Panc1 (cell line): ENCODE measurements at regions not wholly inside any gene's neighbourhood (a gene's known extent, or its start where the extent isn't known, plus 50 kb on each side); places are given as distances from the start of the nearest gene placed in this dataset.

Experiments used
- ATAC-seq: fragments of 200-7000 bp; cut with Tn5 transposase; 2 replicates; pipeline ENCODE4 v1.9.1; 2020; ENCODE audit warnings: mild to moderate bottlenecking, moderate library complexity
- BruUV-seq: library from RNA; stranded (reverse); fragments of 400-500 nt; replicated peaks from 2 replicates; lab custom pipeline; 2021; lab: Mats Ljungman, UMichigan
- CTCF ChIA-PET: fragments of 300-600 bp; sonication (Branson Sonifier 250); formaldehyde crosslinking; loops from one replicate; lab custom pipeline; 2022; ENCODE audit warnings: antibody characterized with exemption; lab: Charles Lee
- POLR2A ChIA-PET: fragments of 300-600 bp; sonication (Branson Sonifier 250); formaldehyde crosslinking; loops from one replicate; lab custom pipeline; 2022; ENCODE audit warnings: antibody characterized with exemption; lab: Charles Lee
- DNase-seq: peaks from one replicate; pipeline ENCODE4 v3.0.0-alpha.2; 2010; ENCODE audit warnings: low read depth, low spot score
- H3K27ac ChIP-seq: 2 replicates; pipeline ENCODE4 v1.5.1; 2011; ENCODE audit warnings: mild to moderate bottlenecking, low read length, inconsistent platforms
- H3K27me3 ChIP-seq: fragments of 200-500 bp; sonication (Bioruptor generic); 2 replicates; pipeline ENCODE4 v1.6.0; 2014; ENCODE audit warnings: low read length, inconsistent platforms; ENCODE audit not compliant: control insufficient read depth, insufficient read depth
- H3K36me3 ChIP-seq: fragments of 200-500 bp; sonication (Bioruptor generic); 2 replicates; pipeline ENCODE4 v1.5.1; 2014; ENCODE audit warnings: inconsistent platforms, mild to moderate bottlenecking, low read length, moderate library complexity; ENCODE audit not compliant: control insufficient read depth, insufficient read depth
- H3K4me1 ChIP-seq: 2 replicates; pipeline ENCODE4 v1.5.1; 2011; ENCODE audit warnings: inconsistent platforms, mild to moderate bottlenecking, low read length, moderate library complexity; ENCODE audit not compliant: control insufficient read depth, insufficient read depth
- H3K4me3 ChIP-seq, 2 experiments: 2 replicates each; pipeline ENCODE4 v1.5.1; 2011 to 2012; ENCODE audit warnings: low read depth in 2 of 2, low read length in 2 of 2, mild to moderate bottlenecking in 2 of 2, inconsistent platforms in 1 of 2, moderate library complexity in 1 of 2
- H3K9me3 ChIP-seq: fragments of 200-500 bp; sonication (Bioruptor generic); 2 replicates; pipeline ENCODE4 v1.5.1; 2014; ENCODE audit warnings: low read depth, mild to moderate bottlenecking, inconsistent platforms, low read length, moderate library complexity; ENCODE audit not compliant: control insufficient read depth, insufficient read depth
- CTCF ChIP-seq: fragments of 450-650 bp; IDR thresholded peaks from 2 replicates; pipeline ENCODE4 v1.5.1; 2017; ENCODE audit warnings: mild to moderate bottlenecking
- POLR2AphosphoS5 ChIP-seq: IDR thresholded peaks from 2 replicates; pipeline ENCODE4 v1.6.1; 2012; ENCODE audit warnings: mild to moderate bottlenecking, low read depth, low read length, moderate library complexity
- REST ChIP-seq, 2 experiments: IDR thresholded peaks; 2 replicates each; pipeline ENCODE4 v1.6.1; 2011 to 2012; ENCODE audit warnings: low read depth in 2 of 2, control low read depth in 1 of 2, low read length in 1 of 2, mild to moderate bottlenecking in 1 of 2, moderate library complexity in 1 of 2; ENCODE audit not compliant: insufficient read depth in 1 of 2
- SIN3A ChIP-seq: IDR thresholded peaks from 2 replicates; pipeline ENCODE4 v1.6.1; 2012; ENCODE audit warnings: low read depth, mild to moderate bottlenecking, low read length, moderate library complexity, borderline replicate concordance; ENCODE audit not compliant: insufficient read depth
- TCF7L2 ChIP-seq: IDR thresholded peaks from 2 replicates; pipeline ENCODE4 v1.6.1; 2011; ENCODE audit warnings: mild to moderate bottlenecking, low read depth, low read length, inconsistent platforms
- in situ Hi-C: cut with HindIII; loops from 2 replicates; pipeline ENCODE4 v1.10.0; 2016; ENCODE audit warnings: low sequenced_read_pairs, low pct_unique_long_range_greater_than_20kb
- intact Hi-C: fragments of 100-400 bp; cut with micrococcal nuclease; formaldehyde crosslinking; loops from one replicate; pipeline ENCODE4 v1.10.0; 2022; ENCODE audit not compliant: unreplicated experiment

GRCh38 chr6:48233063-48233462, 122.1 kb upstream of the PTCHD4 start:
- intact Hi-C loops (no loop called here), in situ Hi-C loops (no loop called here)
- H3K36me3 ChIP-seq, result no peaks in the 10 kb centered on the region
- no peak overlapping the region for H3K27ac ChIP-seq
- no peaks in the 10 kb centered on the region for H3K9me3 ChIP-seq
- H3K4me3 ChIP-seq, result no peak overlapping the region
- no peak for DNase-seq
- ChIA-PET POLR2A (no interaction called here), CTCF (no interaction called here)
- no TSS peak for BruUV-seq
- H3K4me1 ChIP-seq, result no peaks in the 10 kb centered on the region
- no peaks in the 10 kb centered on the region for H3K27me3 ChIP-seq
- no peak for TF ChIP-seq POLR2AphosphoS5
- no peak for ATAC-seq

- ATAC-seq, result no peak
- intact Hi-C loops, result no loop called here
- H3K27ac ChIP-seq, result no peak overlapping the region
- no peak for DNase-seq
- no peak overlapping the region for H3K4me3 ChIP-seq
- no peaks in the 10 kb centered on the region for H3K36me3 ChIP-seq
- no TSS peak for BruUV-seq
- in situ Hi-C loops, result no loop called here
- no peaks in the 10 kb centered on the region for H3K27me3 ChIP-seq
- ChIA-PET CTCF (no interaction called here), POLR2A (no interaction called here)
- TF ChIP-seq POLR2AphosphoS5 (no peak), TCF7L2 (no peak), SIN3A (no peak), CTCF (no peak), REST (IDR thresholded peaks at IDR 0.05; ENCODE audit: insufficient read depth in 1 of 2, low read depth in 2 of 2, low read length in 1 of 2) (no peak)
- no peaks in the 10 kb centered on the region for H3K9me3 ChIP-seq
- H3K4me1 ChIP-seq, result no peaks in the 10 kb centered on the region
Measured at GRCh38 chr6:48229841-48230240, 118.8 kb upstream of the PTCHD4 start.

GRCh38 chr6:48222241-48222640, 111.2 kb upstream of the PTCHD4 start:
- no peaks in the 10 kb centered on the region for H3K36me3 ChIP-seq
- intact Hi-C loops (no loop called here), in situ Hi-C loops (no loop called here)
- H3K27ac ChIP-seq, result no peak overlapping the region
- H3K4me1 ChIP-seq, result no peaks in the 10 kb centered on the region
- H3K4me3 ChIP-seq, result no peak overlapping the region
- TF ChIP-seq POLR2AphosphoS5 (no peak), REST (IDR thresholded peaks at IDR 0.05; ENCODE audit: insufficient read depth in 1 of 2, low read depth in 2 of 2, low read length in 1 of 2) (no peak), TCF7L2 (no peak), CTCF (no peak), SIN3A (no peak)
- H3K9me3 ChIP-seq, result no peaks in the 10 kb centered on the region
- no TSS peak for BruUV-seq
- DNase-seq, result no peak
- H3K27me3 ChIP-seq, result no peaks in the 10 kb centered on the region
- CTCF ChIA-PET, result no interaction called here
- POLR2A ChIA-PET, result no interaction called here
- ATAC-seq, result no peak
